ENCODE measurements at regions not wholly inside any gene's neighbourhood (a gene's known extent, or its start where the extent isn't known, plus 50 kb on each side); places are given as distances from the start of the nearest gene placed in this dataset.

- no peak for TF ChIP-seq YY1 (IDR thresholded peaks at IDR 0.05; ENCODE audit: low read depth)
- TF ChIP-seq CEBPB (IDR thresholded peaks at IDR 0.05) = no peak
- TF ChIP-seq ZBTB7A (IDR thresholded peaks at IDR 0.05; ENCODE audit: low read depth) = no peak
- TF ChIP-seq REST (IDR thresholded peaks at IDR 0.05; ENCODE audit: low read depth) = no peak
- no peak for TF ChIP-seq MAX (IDR thresholded peaks at IDR 0.05)
- no peak for TF ChIP-seq RAD21 (IDR thresholded peaks at IDR 0.05; ENCODE audit: low read depth)
- no peak for TF ChIP-seq EP300 (IDR thresholded peaks at IDR 0.05; ENCODE audit: borderline replicate concordance)
- TF ChIP-seq NFIC (IDR thresholded peaks at IDR 0.05) = no peak
- TF ChIP-seq USF1 (IDR thresholded peaks at IDR 0.05) = no peak
Observed at GRCh38 chr4:145340071-145340675, 141.5 kb upstream of the SMAD1 start.

Measured in Ishikawa (cell line).